AG10803 (cell line): ENCODE measurements at regions not wholly inside any gene's neighbourhood (a gene's known extent, or its start where the extent isn't known, plus 50 kb on each side); places are given as distances from the start of the nearest gene placed in this dataset.

Source experiments
- DNase-seq: peaks from one replicate; pipeline ENCODE4 v3.0.0; 2010; ENCODE audit warnings: low read depth
- H3K4me3 ChIP-seq: 2 replicates; pipeline ENCODE4 v1.5.1; 2011; ENCODE audit warnings: mild to moderate bottlenecking, low read length, control low read depth
- TF ChIP-seq, protein P1 (sequence below): conservative IDR thresholded peaks from 2 replicates; pipeline ENCODE4 v1.5.1; 2011; ENCODE audit warnings: mild to moderate bottlenecking, low read length, control low read depth, inconsistent platforms

DNA sequence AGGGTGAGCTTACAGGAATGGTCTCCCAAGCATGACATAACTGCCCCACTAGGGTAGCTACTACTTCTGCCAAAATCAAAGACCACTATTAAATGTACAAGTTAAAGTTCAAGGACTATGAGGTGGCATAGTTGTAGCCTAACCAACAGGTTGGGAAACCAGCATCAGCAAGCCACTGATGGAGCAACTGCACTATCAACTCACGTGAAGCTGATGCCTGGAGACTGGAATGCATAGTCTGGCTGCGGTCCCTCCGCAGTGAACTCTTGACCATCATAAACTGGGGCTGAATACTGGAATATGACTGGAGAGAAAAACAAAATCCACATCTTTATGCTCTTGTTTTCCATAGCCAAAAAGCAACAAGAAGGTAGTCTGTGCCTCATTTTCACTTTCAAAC is 541.4 kb downstream of the DNAJB9 start:
- no peak overlapping the region for H3K4me3 ChIP-seq
- no peak for DNase-seq
- TF ChIP-seq, protein P1, sequence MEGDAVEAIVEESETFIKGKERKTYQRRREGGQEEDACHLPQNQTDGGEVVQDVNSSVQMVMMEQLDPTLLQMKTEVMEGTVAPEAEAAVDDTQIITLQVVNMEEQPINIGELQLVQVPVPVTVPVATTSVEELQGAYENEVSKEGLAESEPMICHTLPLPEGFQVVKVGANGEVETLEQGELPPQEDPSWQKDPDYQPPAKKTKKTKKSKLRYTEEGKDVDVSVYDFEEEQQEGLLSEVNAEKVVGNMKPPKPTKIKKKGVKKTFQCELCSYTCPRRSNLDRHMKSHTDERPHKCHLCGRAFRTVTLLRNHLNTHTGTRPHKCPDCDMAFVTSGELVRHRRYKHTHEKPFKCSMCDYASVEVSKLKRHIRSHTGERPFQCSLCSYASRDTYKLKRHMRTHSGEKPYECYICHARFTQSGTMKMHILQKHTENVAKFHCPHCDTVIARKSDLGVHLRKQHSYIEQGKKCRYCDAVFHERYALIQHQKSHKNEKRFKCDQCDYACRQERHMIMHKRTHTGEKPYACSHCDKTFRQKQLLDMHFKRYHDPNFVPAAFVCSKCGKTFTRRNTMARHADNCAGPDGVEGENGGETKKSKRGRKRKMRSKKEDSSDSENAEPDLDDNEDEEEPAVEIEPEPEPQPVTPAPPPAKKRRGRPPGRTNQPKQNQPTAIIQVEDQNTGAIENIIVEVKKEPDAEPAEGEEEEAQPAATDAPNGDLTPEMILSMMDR: no peak

DNA sequence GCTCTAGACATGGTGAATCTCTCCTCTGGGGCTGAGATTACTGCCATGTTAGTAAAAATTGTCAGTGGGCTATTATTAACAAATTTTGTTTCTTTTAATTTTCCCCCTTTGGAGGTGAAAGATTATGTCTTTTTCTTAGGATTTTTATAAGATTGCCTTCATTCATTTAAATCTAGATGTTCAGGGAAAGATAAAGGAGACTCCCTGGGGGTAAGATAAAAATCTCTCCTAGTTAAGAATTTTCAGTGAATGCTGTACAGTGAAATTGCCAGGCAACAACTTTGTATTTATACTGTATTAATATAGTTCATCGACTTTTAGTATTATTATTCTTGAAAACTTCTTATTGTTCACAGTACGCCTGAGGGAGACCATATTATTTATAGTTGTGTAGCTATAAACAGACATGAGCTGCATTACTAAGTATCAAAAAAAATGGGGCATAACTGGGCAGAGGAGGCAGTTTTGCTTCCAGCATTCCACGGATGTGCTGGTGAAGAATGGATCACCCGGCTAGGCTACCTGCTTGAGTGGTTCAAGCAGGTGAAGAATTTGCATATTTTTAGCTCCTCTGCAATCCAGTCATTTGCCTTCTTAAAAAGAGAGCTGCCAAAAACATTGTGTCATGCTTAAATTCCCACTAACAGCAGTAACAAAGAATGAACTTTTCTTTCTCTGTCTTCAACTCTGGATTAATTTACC is 552.1 kb downstream of the DNAJB9 start:
- no peak overlapping the region for H3K4me3 ChIP-seq
- no peak for DNase-seq
- TF ChIP-seq, protein P1: no peak

DNA sequence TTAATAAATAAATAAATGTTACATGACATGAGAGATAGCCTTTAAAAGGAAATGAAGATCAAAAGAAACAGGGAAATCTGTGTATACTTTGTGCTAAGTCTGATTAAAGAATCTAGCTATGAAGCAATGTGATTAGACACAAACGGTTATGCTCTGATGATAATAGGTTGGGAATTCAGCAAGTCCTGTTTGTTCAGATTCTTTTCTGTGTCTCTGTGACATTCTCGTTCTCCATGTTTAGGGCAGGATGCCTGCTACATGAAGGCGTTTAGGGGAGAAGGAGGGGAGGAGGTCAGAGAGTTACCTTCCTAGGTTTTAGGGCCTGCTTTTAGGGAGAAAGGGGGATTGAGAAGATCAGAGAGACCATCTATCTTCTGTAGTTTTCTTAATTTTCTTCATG is 555.3 kb downstream of the DNAJB9 start:
- no peak overlapping the region for H3K4me3 ChIP-seq
- TF ChIP-seq, protein P1: no peak
- DNase-seq: no peak

DNA sequence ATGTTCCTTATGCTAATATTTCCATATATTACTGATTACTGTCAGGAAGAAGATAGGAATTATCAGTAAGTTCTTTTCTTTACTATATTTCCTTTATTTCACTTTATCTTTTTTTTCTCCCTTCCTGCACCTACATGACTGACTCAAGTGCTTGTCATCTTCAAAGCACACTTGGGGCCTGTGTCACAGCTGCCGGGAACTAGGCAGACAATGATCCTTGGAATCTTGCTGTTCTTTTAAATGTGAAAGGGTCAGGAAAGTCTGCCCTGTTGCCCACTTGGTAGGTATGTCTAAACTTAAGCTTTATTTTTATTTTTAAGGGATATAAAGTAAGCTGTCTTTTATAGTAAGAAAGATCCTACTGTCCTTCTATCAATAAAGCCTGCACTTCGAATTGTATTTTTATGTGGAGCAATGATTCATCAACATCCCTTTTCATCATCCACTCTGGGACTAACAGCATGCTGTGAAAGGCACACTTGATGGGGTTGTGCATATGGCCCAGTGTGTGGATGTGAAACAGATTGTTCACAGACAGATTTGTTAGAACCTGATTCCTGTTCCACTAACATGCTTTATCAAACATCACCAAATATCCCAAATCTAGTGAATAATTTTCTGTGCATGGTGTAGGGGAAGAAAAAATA is 556.9 kb downstream of the DNAJB9 start:
- DNase-seq: no peak

DNA sequence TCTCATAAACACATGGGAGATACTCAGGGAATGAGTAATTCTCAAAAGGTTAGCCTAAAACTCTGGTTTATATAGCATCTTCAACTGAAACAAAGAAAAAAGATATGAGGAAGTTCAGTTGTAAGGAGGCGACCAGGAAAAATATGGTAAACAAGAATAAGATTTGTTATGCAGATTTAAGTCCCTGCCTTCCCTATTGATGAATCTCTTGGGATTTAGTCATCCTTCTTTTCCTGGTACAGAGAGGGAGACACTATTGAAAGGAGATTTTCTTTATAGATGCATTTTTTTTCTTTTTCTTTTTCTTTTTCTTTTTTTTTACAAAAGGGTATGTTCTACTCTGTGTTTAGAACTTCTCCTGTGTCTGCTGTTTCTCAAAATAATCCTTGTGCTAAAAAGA is 557.5 kb downstream of the DNAJB9 start:
- TF ChIP-seq, protein P1: no peak
- no peak overlapping the region for H3K4me3 ChIP-seq
- no peak for DNase-seq

More for the DNA sequence above, 556.9 kb downstream of the DNAJB9 start:
- TF ChIP-seq, protein P1: no peak
- no peak overlapping the region for H3K4me3 ChIP-seq

DNA sequence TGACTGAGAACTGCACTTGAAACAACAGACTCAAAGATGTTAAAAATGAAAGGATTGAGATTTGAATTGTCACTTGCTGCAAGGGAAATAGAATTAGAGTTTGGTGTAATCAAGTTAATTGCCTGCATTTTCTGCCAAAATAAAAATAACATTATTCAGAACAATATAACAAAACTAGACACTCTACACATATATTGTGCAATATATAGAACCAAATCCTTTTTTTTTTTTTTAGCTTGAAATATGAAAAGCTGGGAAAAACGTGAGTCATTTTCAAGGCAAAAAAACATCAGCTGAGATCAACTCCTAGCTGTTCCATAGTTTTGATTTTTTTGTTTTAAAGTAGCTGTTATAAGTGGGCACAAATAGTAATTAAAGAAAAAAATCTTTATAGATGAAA is 561.5 kb downstream of the DNAJB9 start:
- no peak overlapping the region for H3K4me3 ChIP-seq
- DNase-seq: no peak
- TF ChIP-seq, protein P1: no peak

DNA sequence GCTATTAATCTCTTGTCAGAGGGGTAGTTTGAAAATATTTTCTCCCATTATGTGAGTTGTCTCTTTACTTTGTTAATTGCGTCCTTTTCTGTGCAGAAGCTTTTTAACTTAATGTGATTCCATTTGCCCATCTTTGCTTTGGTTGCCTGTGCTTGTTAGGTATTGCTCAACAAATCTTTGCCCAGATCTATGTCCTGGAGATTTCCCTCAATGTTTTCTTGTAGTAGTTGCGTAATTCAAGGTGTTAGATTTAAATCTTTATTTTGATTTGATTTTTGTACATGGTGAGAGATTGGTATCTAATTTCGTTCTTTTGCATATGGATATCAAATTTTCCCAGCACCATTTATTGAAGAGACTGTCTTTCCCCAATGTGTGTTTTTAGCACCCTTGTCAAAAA is 567.2 kb downstream of the DNAJB9 start:
- DNase-seq: no peak
- H3K4me3 ChIP-seq: no peak overlapping the region
- TF ChIP-seq, protein P1: no peak
